Stimulated activated CD4-positive, alpha-beta T cell treated with anti-CD3 and anti-CD28 coated beads, Interleukin-12 subunit alpha, Interleukin-12 subunit beta, amount 100 ng/mL, for 4 hours (primary cell): ENCODE measurements at regions not wholly inside any gene's neighbourhood (a gene's known extent, or its start where the extent isn't known, plus 50 kb on each side); places are given as distances from the start of the nearest gene placed in this dataset.
"Not testable (repeated sequence)": the region's sequence is repeated elsewhere in the genome, so short reads cannot be mapped to it uniquely, and the experiment has no call there.

Experiments used
- DNase-seq: peaks from one replicate; pipeline ENCODE4 v3.0.0-alpha.2; 2020

DNA sequence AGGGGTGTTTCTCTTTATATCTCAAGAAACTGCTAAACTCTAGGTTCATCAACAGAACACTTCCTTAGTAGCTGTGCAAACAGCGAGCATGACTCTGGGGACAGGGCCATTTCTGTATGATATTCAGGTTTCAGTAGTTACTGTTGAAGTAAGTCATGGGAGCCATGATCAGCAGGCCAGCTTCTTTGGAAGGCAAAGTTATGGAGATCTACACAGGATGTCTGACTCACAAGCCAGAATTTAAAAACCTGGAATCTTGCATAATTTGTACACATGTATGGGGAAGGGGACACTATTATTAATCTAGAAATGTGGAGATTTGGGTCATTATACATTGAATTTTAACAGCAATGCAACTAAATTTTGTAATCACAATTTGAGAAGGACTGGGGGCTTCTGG, 187.8 kb upstream of the NR3C2 start:
- no peak for DNase-seq

- DNase-seq: no peak
These were observed 176.6 kb upstream of the NR3C2 start for GRCh38 chr4:148618856-148619255.

- no peak for DNase-seq
These were observed 166.8 kb upstream of the NR3C2 start for GRCh38 chr4:148608968-148609367.

DNA sequence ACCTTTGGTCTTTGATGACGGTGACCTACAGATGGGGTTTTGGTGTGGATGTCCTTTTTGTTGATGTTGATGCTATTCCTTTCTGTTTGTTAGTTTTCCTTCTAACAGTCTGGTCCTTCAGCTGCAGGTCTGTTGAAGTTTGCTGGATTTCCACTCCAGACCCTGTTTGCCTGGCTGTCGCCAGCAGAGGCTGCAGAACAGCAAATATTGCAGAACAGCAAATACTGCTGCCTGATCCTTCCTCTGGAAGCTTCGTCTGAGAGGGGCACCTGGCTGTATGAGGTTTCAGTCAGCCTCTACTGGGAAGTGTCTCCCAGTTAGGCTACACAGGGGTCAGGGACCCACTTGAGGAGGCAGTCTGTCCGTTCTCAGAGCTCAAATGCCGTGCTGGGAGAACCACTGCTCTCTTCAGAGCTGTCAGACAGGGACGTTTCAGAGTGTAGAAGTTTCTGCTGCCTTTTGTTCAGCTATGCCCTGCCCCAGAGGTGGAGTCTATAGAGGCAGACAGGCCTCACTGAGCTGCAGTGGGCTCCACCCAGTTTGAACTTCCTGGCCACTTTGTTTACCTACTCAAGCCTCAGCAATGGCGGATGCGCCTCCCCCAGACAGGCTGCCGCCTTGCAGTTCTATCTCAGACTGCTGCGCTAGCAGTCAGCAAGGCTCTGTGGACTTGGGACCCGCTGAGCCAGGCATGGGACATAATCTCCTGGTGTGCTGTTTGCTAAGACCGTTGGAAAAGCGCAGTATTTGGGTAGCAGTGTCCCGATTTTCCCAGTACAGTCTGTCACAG, 156.4 kb upstream of the NR3C2 start:
- DNase-seq: not testable (repeated sequence)

GRCh38 chr4:148589182-148589581, 147.0 kb upstream of the NR3C2 start:
- no peak for DNase-seq

DNA sequence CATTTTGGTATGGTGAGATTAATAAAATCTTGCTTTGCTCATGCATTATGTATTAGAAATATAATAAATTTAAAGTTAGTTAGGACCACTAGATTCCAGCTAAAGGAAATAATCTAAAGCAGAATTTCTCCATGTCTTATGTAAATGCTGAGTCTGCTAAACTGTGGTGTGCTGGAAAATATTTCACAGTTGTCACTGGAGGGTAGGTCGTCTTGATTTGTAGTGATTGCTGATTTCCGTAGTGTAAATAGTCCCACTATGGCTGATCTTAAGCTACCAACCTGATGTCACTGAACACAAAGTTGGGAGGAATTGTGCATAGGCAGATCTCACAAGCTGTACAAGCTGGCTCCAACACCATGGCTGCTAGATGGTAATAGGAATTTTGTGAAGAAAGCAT, 133.4 kb upstream of the NR3C2 start:
- DNase-seq: no peak

DNA sequence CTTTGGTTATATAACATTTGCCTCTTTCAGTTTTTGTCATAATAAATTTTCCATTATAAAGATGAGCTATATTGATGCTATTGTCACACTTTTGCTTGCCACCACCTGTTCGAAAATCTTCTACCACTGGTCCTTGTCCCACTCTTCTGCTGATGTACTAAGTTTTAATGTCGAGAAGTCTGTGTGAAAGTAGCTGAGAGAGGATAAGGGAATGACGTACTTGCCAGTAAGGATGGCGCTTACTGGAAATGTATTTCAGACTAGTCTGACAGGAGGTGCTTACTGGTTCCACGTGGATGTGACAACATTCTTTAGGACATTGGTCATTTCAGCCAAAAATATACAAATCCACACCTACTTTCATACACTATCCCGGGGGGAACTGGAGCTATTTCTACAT, 132.7 kb upstream of the NR3C2 start:
- DNase-seq: no peak

GRCh38 chr4:148574502-148574901, 132.3 kb upstream of the NR3C2 start:
- DNase-seq: no peak

GRCh38 chr4:148574066-148574465, 131.9 kb upstream of the NR3C2 start:
- no peak for DNase-seq

- DNase-seq: no peak
These were observed 131.1 kb upstream of the NR3C2 start for GRCh38 chr4:148573296-148573695.

DNA sequence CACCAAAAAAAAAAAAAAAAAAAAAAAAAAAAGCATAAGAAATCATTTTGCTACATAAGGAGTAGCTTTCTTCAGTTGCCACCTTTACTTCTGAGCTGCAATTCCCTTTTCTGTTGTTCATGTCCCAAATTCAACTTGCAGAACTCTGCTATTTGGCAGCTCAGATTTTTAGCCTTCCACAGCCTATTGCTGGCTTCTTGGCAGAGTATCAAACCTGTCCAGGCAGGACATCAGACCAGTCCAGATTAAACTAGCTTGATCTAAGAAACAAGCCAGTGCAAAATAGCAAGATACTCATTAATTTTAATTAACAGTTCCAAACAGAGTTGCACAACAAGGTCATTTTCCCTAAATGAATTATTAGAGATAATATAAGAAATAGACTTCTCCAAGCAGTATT, 123.6 kb upstream of the NR3C2 start:
- no peak for DNase-seq

DNA sequence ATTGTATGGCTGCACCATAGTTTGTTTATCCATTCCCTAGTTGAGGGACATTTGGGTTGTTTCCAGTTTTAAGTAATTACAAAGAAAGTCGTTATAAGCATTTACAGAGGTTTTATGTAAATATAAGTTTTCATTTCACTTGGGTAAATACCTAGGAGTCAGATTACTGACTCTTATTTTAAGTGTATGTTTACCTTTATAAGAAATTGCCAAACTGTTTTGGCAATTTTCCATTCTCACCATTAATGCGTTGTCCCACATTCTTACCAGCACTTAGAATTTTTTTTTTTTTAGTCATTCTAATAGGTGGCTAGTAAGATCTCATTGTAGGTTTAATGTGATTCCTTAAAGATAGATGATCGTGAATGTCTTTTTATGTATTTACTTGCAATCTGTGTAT, 121.5 kb upstream of the NR3C2 start:
- DNase-seq: no peak

- DNase-seq: no peak
These were observed 119.3 kb upstream of the NR3C2 start for GRCh38 chr4:148561467-148561866.

DNA sequence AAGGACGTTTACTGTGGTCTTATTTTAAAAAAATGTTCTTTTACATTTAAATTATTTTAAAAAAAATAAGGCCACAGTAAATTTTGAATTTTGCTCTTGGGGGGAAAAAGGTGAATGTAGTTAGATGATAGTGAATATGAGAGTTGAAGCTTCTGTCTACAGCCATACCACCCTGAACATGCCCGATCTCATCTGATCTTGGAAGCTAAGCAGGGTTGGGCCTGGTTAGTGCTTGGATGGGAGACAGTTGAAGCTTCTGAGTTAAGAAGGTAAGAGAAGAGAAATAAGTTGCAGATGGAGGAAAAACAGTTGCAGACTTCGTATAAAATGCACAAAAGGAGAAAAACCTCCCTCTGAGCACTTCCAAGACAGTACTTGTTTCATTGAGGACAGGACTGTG, 115.6 kb upstream of the NR3C2 start:
- DNase-seq: no peak

DNA sequence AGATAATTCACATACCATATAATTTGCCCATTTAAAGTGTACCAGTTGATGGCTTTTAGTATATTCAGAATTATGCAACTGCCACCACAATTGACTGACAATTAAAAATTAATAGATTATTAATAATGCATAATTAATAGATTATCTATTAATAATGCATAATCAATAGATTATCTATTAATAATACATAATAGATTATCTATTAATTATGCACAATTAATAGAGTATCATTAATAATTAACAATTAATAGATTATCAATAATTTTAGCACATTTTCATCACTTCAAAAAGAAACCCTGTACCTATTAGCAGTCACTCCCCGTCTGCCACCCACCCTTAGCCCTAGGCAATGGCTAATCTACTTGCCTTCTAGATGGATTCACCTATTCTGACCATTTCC, 108.6 kb upstream of the NR3C2 start:
- no peak for DNase-seq

DNA sequence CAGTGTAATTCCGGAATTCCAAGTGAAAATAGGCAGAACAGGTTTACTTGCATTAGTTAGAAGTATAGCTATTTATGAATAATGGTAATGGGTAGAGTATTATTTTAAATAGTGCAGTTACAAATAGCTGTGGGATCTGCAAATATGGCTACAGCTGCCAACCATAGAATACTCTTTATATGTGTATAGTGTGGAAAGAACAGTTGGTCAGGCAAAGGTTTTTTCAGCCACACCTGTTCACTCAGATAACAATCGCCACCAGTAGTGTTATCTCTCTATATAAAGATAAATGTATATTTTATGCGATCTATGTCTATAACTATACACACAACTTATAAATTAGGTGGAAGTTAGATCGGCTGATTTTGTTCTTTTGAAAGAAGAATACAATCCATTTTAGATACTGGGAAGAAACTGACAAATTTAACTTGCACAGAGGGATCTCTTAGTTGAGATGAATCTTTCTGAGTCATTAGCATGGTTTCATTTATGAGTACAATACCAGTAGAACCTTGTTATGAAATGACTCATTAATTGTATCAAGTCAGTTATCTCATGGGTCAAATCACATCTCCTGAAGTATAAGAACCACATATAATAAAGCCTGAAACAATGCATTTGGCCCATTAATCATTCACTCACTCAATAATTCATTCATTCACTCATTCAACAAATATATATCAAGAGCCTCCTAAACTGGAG, 100.9 kb upstream of the NR3C2 start:
- no peak for DNase-seq

DNA sequence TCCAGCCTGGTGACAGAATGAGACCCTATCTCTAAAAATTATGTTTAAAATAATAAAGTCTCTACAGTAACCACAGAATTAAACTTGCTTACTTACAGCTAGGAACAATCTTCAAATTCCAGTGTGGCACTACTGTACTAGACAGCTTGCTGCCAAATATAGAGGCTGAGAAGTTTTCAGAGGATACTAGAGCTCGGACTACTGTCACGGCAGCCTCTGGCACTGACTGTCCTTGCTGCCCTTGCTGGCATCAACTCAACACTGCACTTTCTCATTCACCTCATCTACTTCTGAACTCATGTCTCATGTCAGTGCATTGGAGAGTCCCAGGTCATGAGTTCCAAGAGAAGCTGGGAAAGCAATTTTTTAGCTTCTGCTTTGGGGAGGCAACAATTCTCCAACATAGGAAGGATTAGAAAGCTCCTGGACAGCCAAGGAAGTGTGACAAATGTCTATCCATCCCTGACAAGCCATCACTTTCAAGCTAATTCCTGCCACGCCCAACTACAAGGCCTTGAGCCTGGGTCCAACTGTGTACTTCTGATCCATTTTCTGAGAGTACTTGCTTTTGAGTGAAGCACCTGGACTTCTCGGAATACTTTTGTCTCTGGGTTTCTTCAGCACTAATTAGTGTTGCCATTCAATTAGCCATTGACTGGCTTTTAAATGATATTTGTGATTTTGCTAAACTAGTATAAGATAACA, 98.6 kb upstream of the NR3C2 start:
- no peak for DNase-seq

- DNase-seq: no peak
These were observed 97.2 kb upstream of the NR3C2 start for GRCh38 chr4:148539387-148539786.

GRCh38 chr4:148533851-148534250, 91.6 kb upstream of the NR3C2 start:
- DNase-seq: not testable (repeated sequence)

DNA sequence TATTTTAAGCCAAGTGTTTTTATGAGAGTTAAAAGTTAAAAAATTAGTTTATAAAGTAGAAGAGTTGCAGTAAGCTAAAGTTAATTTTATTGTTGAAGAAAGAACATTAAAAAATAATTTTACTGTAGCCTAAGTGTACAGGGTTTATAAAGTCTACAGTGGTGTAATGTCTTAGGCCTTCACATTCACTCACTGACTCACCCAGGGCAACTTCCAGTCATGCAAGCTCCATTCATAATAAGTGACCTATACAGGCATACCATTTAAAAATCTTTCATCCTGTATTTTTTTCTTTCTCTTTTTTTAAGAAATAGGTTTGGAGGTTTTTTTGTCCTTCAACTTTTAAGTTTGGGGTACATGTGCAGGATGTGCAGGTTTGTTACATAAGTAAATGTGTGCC, 87.9 kb upstream of the NR3C2 start:
- no peak for DNase-seq

DNA sequence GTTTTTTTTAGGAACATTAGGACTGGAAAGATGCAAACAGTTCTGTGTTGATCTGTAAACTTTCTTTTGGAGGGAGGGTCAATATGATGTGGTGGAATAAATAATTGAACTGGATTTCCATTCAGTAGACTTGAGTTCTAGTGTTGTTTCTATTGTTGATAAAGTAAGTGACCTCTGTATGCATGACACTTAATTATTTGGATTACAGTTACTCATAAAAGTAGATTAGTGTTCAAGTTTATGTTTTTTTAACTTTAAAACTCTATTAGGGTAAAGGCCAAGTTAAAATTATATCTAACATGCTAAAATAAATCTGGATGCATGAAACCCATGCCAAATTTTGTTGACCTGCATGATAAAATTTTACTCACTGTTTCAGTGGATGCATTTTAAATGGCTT, 85.4 kb upstream of the NR3C2 start:
- DNase-seq: no peak

GRCh38 chr4:148522995-148523394, 80.8 kb upstream of the NR3C2 start:
- DNase-seq: no peak

- DNase-seq: no peak
These were observed 73.0 kb upstream of the NR3C2 start for GRCh38 chr4:148515248-148515647.

DNA sequence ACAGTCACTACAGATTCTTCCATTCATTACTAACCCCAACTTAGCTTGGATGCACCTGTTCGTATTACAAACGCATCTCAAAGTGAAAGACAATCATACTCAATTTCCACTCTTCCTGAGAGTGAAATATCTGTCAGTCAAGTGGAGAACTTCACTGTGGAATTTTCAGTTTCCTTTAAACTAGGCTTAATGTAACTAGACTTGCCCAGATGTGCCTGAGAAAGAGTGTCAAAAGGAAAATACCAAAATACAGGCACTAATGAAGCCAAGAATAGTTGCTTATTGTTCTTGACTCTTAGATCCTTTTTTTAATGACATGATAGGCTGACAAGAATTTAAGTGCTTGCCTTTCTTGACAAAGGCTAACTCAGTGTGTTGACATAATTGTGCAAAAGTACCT, 72.4 kb upstream of the NR3C2 start:
- DNase-seq: no peak
